Astrocyte of the cerebellum (primary cell): ENCODE measurements at regions not wholly inside any gene's neighbourhood (a gene's known extent, or its start where the extent isn't known, plus 50 kb on each side); places are given as distances from the start of the nearest gene placed in this dataset.

Experiments used
- DNase-seq: peaks from one replicate; pipeline ENCODE4 v3.0.0-alpha.2; 2011; ENCODE audit warnings: low read depth
- H3K4me3 ChIP-seq: 2 replicates; pipeline ENCODE4 v1.5.1; 2011; ENCODE audit warnings: mild to moderate bottlenecking, low read depth, low read length, moderate library complexity
- in situ Hi-C: cut with HindIII; loops from 2 replicates; pipeline ENCODE4 v1.10.0; 2017; ENCODE audit warnings: low sequenced_read_pairs
- TF ChIP-seq, protein P1 (sequence below): IDR thresholded peaks from 2 replicates; pipeline ENCODE4 v1.5.1; 2012; ENCODE audit warnings: low read length, low read depth, moderate library complexity, mild to moderate bottlenecking; ENCODE audit errors: missing control alignments

DNA sequence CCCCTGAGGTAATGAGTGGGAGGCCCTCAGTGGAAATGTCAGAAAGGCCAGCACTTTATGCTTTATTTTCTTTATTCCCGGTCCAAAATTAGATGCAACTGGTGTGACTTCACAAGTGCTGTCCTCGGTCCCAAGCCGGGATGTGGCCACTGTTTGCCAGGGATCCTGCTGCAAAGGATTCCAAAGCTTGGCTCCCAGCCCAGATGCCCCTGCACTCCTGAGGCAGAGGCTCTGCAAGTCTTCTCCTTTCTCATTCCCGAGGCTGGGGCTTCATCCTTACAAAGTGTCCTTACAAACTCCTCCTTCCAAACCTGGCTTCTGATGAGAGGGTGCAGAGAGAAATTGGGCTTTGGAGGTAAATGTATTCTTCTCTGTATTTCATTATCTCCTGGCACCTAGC lies 544.3 kb upstream of the DPP6 start:
- no peak for DNase-seq
- TF ChIP-seq, protein P1, sequence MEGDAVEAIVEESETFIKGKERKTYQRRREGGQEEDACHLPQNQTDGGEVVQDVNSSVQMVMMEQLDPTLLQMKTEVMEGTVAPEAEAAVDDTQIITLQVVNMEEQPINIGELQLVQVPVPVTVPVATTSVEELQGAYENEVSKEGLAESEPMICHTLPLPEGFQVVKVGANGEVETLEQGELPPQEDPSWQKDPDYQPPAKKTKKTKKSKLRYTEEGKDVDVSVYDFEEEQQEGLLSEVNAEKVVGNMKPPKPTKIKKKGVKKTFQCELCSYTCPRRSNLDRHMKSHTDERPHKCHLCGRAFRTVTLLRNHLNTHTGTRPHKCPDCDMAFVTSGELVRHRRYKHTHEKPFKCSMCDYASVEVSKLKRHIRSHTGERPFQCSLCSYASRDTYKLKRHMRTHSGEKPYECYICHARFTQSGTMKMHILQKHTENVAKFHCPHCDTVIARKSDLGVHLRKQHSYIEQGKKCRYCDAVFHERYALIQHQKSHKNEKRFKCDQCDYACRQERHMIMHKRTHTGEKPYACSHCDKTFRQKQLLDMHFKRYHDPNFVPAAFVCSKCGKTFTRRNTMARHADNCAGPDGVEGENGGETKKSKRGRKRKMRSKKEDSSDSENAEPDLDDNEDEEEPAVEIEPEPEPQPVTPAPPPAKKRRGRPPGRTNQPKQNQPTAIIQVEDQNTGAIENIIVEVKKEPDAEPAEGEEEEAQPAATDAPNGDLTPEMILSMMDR: no peak
- in situ Hi-C loops: no loop called here
- no peak overlapping the region for H3K4me3 ChIP-seq

DNA sequence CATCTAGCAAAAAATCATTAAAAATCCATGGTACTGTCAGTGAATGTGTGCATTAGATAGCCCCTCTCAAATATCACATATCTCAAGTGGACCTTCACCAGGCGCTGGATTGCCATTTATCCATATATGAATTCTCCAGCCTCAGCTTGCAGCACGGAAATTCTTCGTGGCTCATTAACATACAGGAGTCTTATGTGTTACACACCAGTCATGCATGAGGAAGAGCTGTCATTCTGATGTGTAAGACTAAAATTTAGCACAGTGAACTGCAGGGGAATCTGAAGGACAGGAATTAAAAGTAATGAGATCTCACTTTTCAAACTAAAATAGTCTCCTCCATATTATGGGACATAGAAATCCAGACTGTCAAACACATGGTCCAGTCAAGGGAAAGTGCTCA lies 542.4 kb upstream of the DPP6 start:
- in situ Hi-C loops: no loop called here
- TF ChIP-seq, protein P1: no peak
- H3K4me3 ChIP-seq: no peak overlapping the region
- no peak for DNase-seq

DNA sequence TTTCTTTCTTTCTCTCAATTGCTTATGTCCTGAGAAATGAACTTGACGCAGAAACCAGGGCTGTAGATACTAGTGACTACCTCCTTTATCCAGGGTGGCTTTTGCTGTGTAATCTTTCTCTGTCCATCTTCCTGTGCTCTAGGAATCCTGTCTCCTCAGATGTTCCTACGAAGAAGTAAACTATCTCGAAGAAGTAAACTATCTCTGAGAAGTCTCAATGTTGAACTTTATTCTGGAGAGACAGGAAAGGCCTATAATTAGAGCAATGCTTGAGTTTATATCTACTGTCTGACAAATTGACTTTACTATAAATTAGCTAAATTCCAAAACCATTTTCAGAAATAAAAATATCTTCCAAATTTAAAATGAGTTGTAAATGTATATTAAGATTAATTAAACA lies 541.5 kb upstream of the DPP6 start:
- in situ Hi-C loops: no loop called here
- TF ChIP-seq, protein P1: no peak
- no peak overlapping the region for H3K4me3 ChIP-seq
- DNase-seq: no peak

DNA sequence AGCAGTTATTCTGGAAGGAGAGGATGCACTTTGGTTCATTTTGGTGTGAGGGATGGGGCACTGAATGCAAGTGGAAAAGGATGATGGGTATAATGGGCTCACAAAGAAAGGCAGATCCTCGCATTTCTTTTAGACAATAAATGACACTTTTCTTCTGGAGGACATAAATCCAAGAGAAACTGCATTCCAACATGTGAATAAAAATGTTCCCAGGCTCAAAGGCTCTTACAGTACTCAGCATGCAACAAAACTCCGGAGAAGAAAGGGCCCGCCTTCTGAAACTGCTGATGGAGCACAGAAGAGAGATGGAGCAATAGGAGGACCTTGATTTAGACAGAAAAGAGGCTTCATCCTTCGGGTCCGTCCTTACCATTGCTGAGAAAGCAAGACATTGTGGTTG lies 538.2 kb upstream of the DPP6 start:
- no peak for DNase-seq
- H3K4me3 ChIP-seq: no peak overlapping the region
- TF ChIP-seq, protein P1: no peak
- in situ Hi-C loops: no loop called here

DNA sequence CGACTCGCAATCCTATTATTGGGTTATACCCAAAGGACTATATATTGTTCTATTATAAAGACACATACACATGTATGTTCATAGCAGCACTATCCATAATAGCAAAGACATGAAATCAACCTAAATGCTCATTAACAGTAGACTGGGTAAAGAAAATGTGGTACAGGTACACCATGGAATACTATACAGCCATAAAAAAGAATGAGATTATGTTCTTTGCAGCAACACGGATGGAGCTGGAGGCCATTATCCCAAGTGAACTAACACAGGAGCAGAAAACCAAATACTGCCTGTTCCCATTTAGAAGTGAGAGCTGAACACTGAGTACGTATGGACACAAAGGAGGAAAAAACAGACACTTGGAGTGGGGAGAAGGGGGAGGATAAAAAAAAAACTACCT lies 536.8 kb upstream of the DPP6 start:
- H3K4me3 ChIP-seq: no peak overlapping the region
- TF ChIP-seq, protein P1: no peak
- in situ Hi-C loops: no loop called here
- no peak for DNase-seq

DNA sequence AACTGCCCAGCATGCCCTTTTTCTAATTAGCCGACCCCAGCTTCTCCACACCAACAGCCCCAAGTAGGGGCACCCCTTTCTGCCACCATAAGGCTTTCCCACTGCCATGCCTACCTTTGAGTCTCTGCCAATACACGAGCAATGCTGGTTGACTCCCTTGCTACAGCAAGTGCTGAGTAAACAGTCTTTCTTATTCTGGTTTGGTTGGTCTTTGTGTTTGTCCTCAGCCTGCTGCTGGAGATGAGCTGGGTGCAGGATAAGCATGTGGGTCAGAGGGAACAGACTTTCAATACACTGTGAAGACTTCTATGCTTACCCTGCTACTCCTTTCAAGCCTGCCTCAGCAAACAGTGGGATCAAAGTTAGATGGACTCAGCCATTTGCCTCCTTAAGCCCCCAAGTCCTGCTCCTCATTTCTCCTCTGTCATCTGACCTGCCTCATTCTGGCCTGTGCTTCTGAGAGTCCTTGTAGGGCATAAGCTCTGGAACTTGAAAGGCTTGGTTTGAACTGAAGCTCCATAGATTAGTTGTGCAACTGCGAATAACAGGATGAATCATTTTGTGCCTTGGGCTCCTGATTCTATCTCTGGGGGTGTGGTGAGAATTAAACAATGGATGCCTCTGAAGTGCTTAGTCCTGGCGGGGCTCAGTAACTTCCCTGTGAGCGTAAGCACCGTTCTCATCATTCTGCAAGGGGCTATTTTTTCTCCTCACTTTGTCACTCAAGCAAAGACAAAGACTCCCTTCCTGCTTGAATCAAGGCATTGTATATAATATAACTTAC lies 533.8 kb upstream of the DPP6 start:
- no peak for DNase-seq
- H3K4me3 ChIP-seq: no peak overlapping the region
- TF ChIP-seq, protein P1: no peak
- in situ Hi-C loops: no loop called here
